Neural progenitor cell (in vitro differentiated cells): ENCODE measurements at regions not wholly inside any gene's neighbourhood (a gene's known extent, or its start where the extent isn't known, plus 50 kb on each side); places are given as distances from the start of the nearest gene placed in this dataset.

Experiments used
- DNase-seq: peaks from one replicate; pipeline ENCODE4 v3.0.0-alpha.2; 2016; ENCODE audit warnings: low spot score
- H2AFZ ChIP-seq: fragments of 200-600 bp; sonication (generic); replicated peaks from 2 replicates; pipeline ENCODE4 v1.6.1; 2016; ENCODE audit warnings: antibody characterized with exemption
- H3F3A ChIP-seq: fragments of 200-600 bp; sonication (generic); 2 replicates; pipeline ENCODE4 v1.6.1; 2016; ENCODE audit warnings: antibody characterized with exemption, low read depth
- H3K27ac ChIP-seq: fragments of 200-600 bp; sonication (generic); 2 replicates; pipeline ENCODE4 v1.5.1; 2016; ENCODE audit warnings: mild to moderate bottlenecking
- H3K27me3 ChIP-seq: fragments of 200-600 bp; sonication (generic); 2 replicates; pipeline ENCODE4 v1.6.1; 2016; ENCODE audit warnings: mild to moderate bottlenecking, moderate library complexity
- H3K36me3 ChIP-seq: fragments of 200-600 bp; sonication (generic); 2 replicates; pipeline ENCODE4 v1.5.1; 2016
- H3K4me1 ChIP-seq: fragments of 200-600 bp; sonication (generic); 2 replicates; pipeline ENCODE4 v1.6.1; 2016; ENCODE audit warnings: mixed run types
- H3K4me2 ChIP-seq: fragments of 200-600 bp; sonication (generic); 2 replicates; pipeline ENCODE4 v1.6.1; 2016
- H3K4me3 ChIP-seq: fragments of 200-600 bp; sonication (generic); 2 replicates; pipeline ENCODE4 v1.5.1; 2016
- H3K79me2 ChIP-seq: fragments of 200-600 bp; sonication (generic); 2 replicates; pipeline ENCODE4 v1.6.1; 2016; ENCODE audit warnings: low read depth
- H3K9ac ChIP-seq: fragments of 200-600 bp; sonication (generic); 2 replicates; pipeline ENCODE4 v1.6.1; 2016
- H3K9me3 ChIP-seq: fragments of 200-600 bp; sonication (generic); 2 replicates; pipeline ENCODE4 v1.5.1; 2016; ENCODE audit warnings: low read depth
- H4K20me1 ChIP-seq: fragments of 200-600 bp; sonication (generic); 2 replicates; pipeline ENCODE4 v1.6.1; 2016; ENCODE audit warnings: low read depth
- H3K27ac Mint-ChIP-seq: 3 replicates; pipeline ENCODE4 v1.8.0; 2021; ENCODE audit warnings: mixed read lengths
- H3K27me3 Mint-ChIP-seq: 2 replicates; pipeline ENCODE4 v1.8.0; 2022; ENCODE audit warnings: low read depth, mild to moderate bottlenecking, inconsistent platforms, moderate library complexity, mixed read lengths; ENCODE audit not compliant: insufficient read depth
- H3K36me3 Mint-ChIP-seq: 3 replicates; pipeline ENCODE4 v1.8.0; 2021; ENCODE audit warnings: mixed read lengths
- H3K4me1 Mint-ChIP-seq: 3 replicates; pipeline ENCODE4 v1.8.0; 2021; ENCODE audit warnings: mixed read lengths
- H3K4me3 Mint-ChIP-seq: 3 replicates; pipeline ENCODE4 v1.8.0; 2021; ENCODE audit warnings: mild to moderate bottlenecking, moderate library complexity, mixed read lengths
- H3K9me3 Mint-ChIP-seq: 3 replicates; pipeline ENCODE4 v1.8.0; 2020; ENCODE audit warnings: mixed read lengths
- CTCF ChIP-seq: fragments of 200-600 bp; sonication (generic); IDR thresholded peaks from 2 replicates; pipeline ENCODE4 v1.5.1; 2017; ENCODE audit warnings: antibody characterized with exemption, mild to moderate bottlenecking
- EZH2 ChIP-seq: fragments of 200-600 bp; sonication (generic); IDR thresholded peaks from 2 replicates; pipeline ENCODE4 v1.6.1; 2017; ENCODE audit warnings: antibody characterized with exemption, mild to moderate bottlenecking, moderate library complexity
- EZH2phosphoT487 ChIP-seq: fragments of 200-600 bp; sonication (generic); IDR thresholded peaks from 2 replicates; pipeline ENCODE4 v1.6.1; 2017; ENCODE audit warnings: antibody characterized with exemption

- Histone ChIP-seq H3K27me3 (no peaks in the 10 kb centered on the region), H3K4me1 (no peaks in the 10 kb centered on the region)
- no peak for TF ChIP-seq CTCF
- no peak for TF ChIP-seq EZH2
- TF ChIP-seq EZH2phosphoT487: no peak
These were observed 206.9 kb upstream of the FGGY start for GRCh38 chr1:59089922-59090457.

GRCh38 chr1:59092126-59092525, 204.8 kb upstream of the FGGY start:
- Histone ChIP-seq H3F3A (no peaks in the 10 kb centered on the region), H3K4me1 (no peaks in the 10 kb centered on the region), H3K79me2 (no peaks in the 10 kb centered on the region), H4K20me1 (no peaks in the 10 kb centered on the region), H3K27me3 (no peaks in the 10 kb centered on the region), H3K36me3 (no peaks in the 10 kb centered on the region), H3K4me3 (no peak overlapping the region), H3K9ac (no peak overlapping the region), H3K4me2 (no peak overlapping the region), H3K27ac (no peak overlapping the region), H3K9me3 (no peaks in the 10 kb centered on the region), H2AFZ (no peak overlapping the region)
- Mint-ChIP-seq H3K4me1 (no peaks in the 10 kb centered on the region), H3K4me3 (no peak overlapping the region), H3K9me3 (peaks cover 8% of the 10 kb centered on the region), H3K27me3 (peaks cover 2% of the 10 kb centered on the region), H3K36me3 (no peaks in the 10 kb centered on the region), H3K27ac (no peak overlapping the region)
- DNase-seq: no peak
- TF ChIP-seq EZH2phosphoT487: no peak

More at GRCh38 chr1:59089922-59090457, 206.9 kb upstream of the FGGY start:
- H3K27ac ChIP-seq: no peak overlapping the region
- H3K4me1 Mint-ChIP-seq: no peaks in the 10 kb centered on the region
- H3K4me2 ChIP-seq: no peak overlapping the region
- no peaks in the 10 kb centered on the region for H3F3A ChIP-seq
- H3K9ac ChIP-seq: no peak overlapping the region
- no peaks in the 10 kb centered on the region for H3K36me3 Mint-ChIP-seq
- H3K9me3 Mint-ChIP-seq: peaks cover 8% of the 10 kb centered on the region
- no peak overlapping the region for H3K27ac Mint-ChIP-seq
- H3K4me3 ChIP-seq: no peak overlapping the region
- H2AFZ ChIP-seq: no peak overlapping the region
- no peaks in the 10 kb centered on the region for H3K36me3 ChIP-seq
- peaks cover 4% of the 10 kb centered on the region for H3K27me3 Mint-ChIP-seq
- no peak for DNase-seq
- no peaks in the 10 kb centered on the region for H3K9me3 ChIP-seq
- no peaks in the 10 kb centered on the region for H4K20me1 ChIP-seq
- H3K4me3 Mint-ChIP-seq: no peak overlapping the region
- no peaks in the 10 kb centered on the region for H3K79me2 ChIP-seq

- TF ChIP-seq EZH2phosphoT487: no peak
- TF ChIP-seq CTCF: no peak
- TF ChIP-seq EZH2: no peak
- H3F3A ChIP-seq: no peaks in the 10 kb centered on the region
- DNase-seq: no peak
- H4K20me1 ChIP-seq: no peaks in the 10 kb centered on the region
- H3K36me3 ChIP-seq: no peaks in the 10 kb centered on the region
- peaks cover 2% of the 10 kb centered on the region for H3K27me3 Mint-ChIP-seq
- H3K9ac ChIP-seq: no peak overlapping the region
- H3K27me3 ChIP-seq: no peaks in the 10 kb centered on the region
- H3K27ac ChIP-seq: no peak overlapping the region
- no peak overlapping the region for H3K4me3 ChIP-seq
- no peak overlapping the region for H2AFZ ChIP-seq
- no peak overlapping the region for H3K4me3 Mint-ChIP-seq
- H3K4me2 ChIP-seq: no peak overlapping the region
- no peaks in the 10 kb centered on the region for H3K79me2 ChIP-seq
- H3K9me3 Mint-ChIP-seq: peaks cover 4% of the 10 kb centered on the region
- H3K36me3 Mint-ChIP-seq: no peaks in the 10 kb centered on the region
- peaks cover 7% of the 10 kb centered on the region for H3K4me1 Mint-ChIP-seq
- H3K9me3 ChIP-seq: no peaks in the 10 kb centered on the region
- no peak overlapping the region for H3K27ac Mint-ChIP-seq
- no peaks in the 10 kb centered on the region for H3K4me1 ChIP-seq
These were observed 202.9 kb upstream of the FGGY start for GRCh38 chr1:59094001-59094400.

GRCh38 chr1:59096501-59096900, 200.4 kb upstream of the FGGY start:
- no peak overlapping the region for H3K4me3 Mint-ChIP-seq
- Histone ChIP-seq H4K20me1 (no peaks in the 10 kb centered on the region), H3K4me2 (no peak overlapping the region), H3K4me3 (no peak overlapping the region), H2AFZ (no peak overlapping the region), H3K27me3 (no peaks in the 10 kb centered on the region), H3K4me1 (no peaks in the 10 kb centered on the region), H3K9me3 (no peaks in the 10 kb centered on the region), H3K9ac (no peak overlapping the region), H3K27ac (no peak overlapping the region), H3K79me2 (no peaks in the 10 kb centered on the region), H3K36me3 (no peaks in the 10 kb centered on the region), H3F3A (no peaks in the 10 kb centered on the region)
- TF ChIP-seq CTCF (no peak), EZH2phosphoT487 (no peak), EZH2 (no peak)
- no peak for DNase-seq
- no peaks in the 10 kb centered on the region for H3K9me3 Mint-ChIP-seq
- H3K27ac Mint-ChIP-seq: no peak overlapping the region
- H3K4me1 Mint-ChIP-seq: peaks cover 7% of the 10 kb centered on the region
- no peaks in the 10 kb centered on the region for H3K36me3 Mint-ChIP-seq
- peaks cover 2% of the 10 kb centered on the region for H3K27me3 Mint-ChIP-seq
